ENCODE measurements at regions not wholly inside any gene's neighbourhood (a gene's known extent, or its start where the extent isn't known, plus 50 kb on each side); places are given as distances from the start of the nearest gene placed in this dataset.

DNA sequence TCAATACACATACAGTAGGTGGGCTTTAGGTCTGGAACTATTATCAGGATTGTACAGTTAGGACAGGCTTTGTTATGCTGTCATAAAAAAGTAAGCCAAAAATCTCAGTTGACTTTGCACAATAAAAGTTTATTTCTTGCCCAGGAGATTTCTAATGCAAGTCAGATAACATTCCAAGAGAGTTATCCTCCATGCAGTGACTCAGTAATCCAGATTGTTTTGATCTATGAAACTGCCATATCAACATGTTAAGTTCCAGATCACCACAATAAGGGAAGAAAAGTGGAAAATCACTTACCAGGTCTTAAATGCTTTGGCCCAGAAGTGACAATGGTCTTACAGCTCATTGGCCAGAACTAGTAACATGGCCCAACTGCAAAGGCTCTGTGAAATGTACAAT, 636.2 kb upstream of the KLF12 start:
- Histone ChIP-seq H3K27ac (no peak overlapping the region), H3K79me2 (ENCODE audit: insufficient read depth, low read depth) (no peaks in the 10 kb centered on the region), H4K20me1 (ENCODE audit: insufficient read depth) (no peaks in the 10 kb centered on the region), H3K4me3 (IDR thresholded peaks at IDR 0.05; ENCODE audit: insufficient read depth, low read depth, low read length) (no peak overlapping the region), H3K27me3 (ENCODE audit: insufficient read depth, low read depth) (no peaks in the 10 kb centered on the region), H3K36me3 (ENCODE audit: insufficient read depth) (no peaks in the 10 kb centered on the region), H3K4me1 (ENCODE audit: low read depth, poor library complexity, severe bottlenecking) (no peaks in the 10 kb centered on the region), H3K9ac (no peak overlapping the region), H3K4me2 (no peak overlapping the region), H2AFZ (ENCODE audit: low read depth) (no peak overlapping the region)
- TF ChIP-seq, protein P1, sequence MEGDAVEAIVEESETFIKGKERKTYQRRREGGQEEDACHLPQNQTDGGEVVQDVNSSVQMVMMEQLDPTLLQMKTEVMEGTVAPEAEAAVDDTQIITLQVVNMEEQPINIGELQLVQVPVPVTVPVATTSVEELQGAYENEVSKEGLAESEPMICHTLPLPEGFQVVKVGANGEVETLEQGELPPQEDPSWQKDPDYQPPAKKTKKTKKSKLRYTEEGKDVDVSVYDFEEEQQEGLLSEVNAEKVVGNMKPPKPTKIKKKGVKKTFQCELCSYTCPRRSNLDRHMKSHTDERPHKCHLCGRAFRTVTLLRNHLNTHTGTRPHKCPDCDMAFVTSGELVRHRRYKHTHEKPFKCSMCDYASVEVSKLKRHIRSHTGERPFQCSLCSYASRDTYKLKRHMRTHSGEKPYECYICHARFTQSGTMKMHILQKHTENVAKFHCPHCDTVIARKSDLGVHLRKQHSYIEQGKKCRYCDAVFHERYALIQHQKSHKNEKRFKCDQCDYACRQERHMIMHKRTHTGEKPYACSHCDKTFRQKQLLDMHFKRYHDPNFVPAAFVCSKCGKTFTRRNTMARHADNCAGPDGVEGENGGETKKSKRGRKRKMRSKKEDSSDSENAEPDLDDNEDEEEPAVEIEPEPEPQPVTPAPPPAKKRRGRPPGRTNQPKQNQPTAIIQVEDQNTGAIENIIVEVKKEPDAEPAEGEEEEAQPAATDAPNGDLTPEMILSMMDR (conservative IDR thresholded peaks at IDR 0.05; ENCODE audit: low read depth, low read length) = no peak

DNA sequence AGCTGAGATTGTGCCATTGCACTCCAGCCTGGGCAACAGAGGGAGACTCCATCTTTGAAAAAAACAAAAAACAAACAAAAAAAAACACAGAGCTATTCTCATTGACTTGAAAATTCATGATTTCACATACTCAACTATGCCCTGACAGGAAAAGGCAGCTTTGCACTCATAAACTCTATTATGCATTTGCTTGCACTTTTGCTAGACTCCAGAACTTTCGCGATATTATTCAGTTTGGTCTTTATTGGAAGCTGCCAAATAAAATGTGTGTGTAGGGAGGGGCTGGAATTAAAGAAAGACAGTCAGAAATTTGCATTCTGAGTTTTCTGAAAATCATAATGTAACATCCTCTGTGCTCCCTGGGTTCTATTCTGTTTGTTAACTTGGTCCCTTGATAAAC, 635.1 kb upstream of the KLF12 start:
- no peak overlapping the region for H3K4me2 ChIP-seq
- no peak overlapping the region for H2AFZ ChIP-seq (ENCODE audit: low read depth)
- H3K27me3 ChIP-seq (ENCODE audit: insufficient read depth, low read depth) = no peaks in the 10 kb centered on the region
- no peak overlapping the region for H3K27ac ChIP-seq
- TF ChIP-seq, protein P1 (conservative IDR thresholded peaks at IDR 0.05; ENCODE audit: low read depth, low read length) = no peak
- no peaks in the 10 kb centered on the region for H3K4me1 ChIP-seq (ENCODE audit: low read depth, poor library complexity, severe bottlenecking)
- no peaks in the 10 kb centered on the region for H3K36me3 ChIP-seq (ENCODE audit: insufficient read depth)
- H3K9ac ChIP-seq = no peak overlapping the region
- H3K79me2 ChIP-seq (ENCODE audit: insufficient read depth, low read depth) = no peaks in the 10 kb centered on the region
- no peaks in the 10 kb centered on the region for H4K20me1 ChIP-seq (ENCODE audit: insufficient read depth)
- no peak overlapping the region for H3K4me3 ChIP-seq (IDR thresholded peaks at IDR 0.05; ENCODE audit: insufficient read depth, low read depth, low read length)

DNA sequence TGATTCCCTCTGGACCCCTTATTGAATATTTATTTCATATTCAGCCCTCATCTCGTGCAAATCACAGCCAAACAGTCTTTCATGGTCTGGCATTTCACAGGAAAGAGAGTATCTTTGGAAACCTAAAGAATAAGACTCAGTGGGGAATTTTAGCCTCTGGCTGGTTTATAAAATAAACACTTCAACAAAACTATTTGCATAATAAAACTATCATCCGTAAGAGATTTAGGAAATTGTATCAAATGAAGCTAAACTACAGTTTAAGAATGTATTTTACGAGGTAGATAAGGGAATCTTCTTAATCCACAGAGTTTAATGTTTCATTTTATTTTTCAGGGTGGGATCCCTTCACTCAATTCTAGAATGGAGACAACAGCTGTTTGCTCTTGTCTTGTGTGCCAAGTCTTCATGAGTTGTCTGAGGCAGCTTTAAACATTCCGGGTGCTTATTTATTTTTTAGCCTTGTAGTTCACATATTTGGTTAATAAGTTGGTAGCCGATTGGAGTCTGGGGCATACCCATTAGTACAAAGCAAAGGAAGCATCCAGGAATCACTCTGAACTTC, 634.4 kb upstream of the KLF12 start:
- TF ChIP-seq, protein P1 (conservative IDR thresholded peaks at IDR 0.05; ENCODE audit: low read depth, low read length) = no peak
- no peaks in the 10 kb centered on the region for H3K27me3 ChIP-seq (ENCODE audit: insufficient read depth, low read depth)
- no peak overlapping the region for H3K9ac ChIP-seq
- no peaks in the 10 kb centered on the region for H3K36me3 ChIP-seq (ENCODE audit: insufficient read depth)
- H4K20me1 ChIP-seq (ENCODE audit: insufficient read depth) = no peaks in the 10 kb centered on the region
- no peak overlapping the region for H2AFZ ChIP-seq (ENCODE audit: low read depth)
- H3K4me2 ChIP-seq = no peak overlapping the region
- H3K79me2 ChIP-seq (ENCODE audit: insufficient read depth, low read depth) = no peaks in the 10 kb centered on the region
- H3K4me3 ChIP-seq (IDR thresholded peaks at IDR 0.05; ENCODE audit: insufficient read depth, low read depth, low read length) = no peak overlapping the region
- H3K4me1 ChIP-seq (ENCODE audit: low read depth, poor library complexity, severe bottlenecking) = no peaks in the 10 kb centered on the region
- no peak overlapping the region for H3K27ac ChIP-seq

DNA sequence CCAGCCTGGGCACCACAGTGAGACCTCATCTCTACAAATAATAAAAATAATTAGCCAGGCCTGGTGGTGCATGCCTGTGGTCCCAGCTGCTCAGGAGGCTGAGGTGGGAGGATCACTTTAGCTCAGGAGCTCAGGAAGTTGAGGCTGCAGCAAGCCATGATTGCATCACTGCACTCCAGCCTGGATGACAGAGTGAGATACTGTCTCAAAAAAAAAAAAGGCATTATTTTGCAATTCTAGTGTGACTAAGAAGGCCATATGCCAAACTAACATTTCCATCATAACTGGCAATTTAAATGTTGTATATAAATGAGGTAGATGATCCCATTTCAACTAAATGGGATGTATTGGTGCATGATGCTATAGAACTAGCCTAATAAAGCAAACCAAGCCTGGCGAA, 632.8 kb upstream of the KLF12 start:
- no peaks in the 10 kb centered on the region for H3K36me3 ChIP-seq (ENCODE audit: insufficient read depth)
- H3K4me1 ChIP-seq (ENCODE audit: low read depth, poor library complexity, severe bottlenecking) = no peaks in the 10 kb centered on the region
- no peaks in the 10 kb centered on the region for H4K20me1 ChIP-seq (ENCODE audit: insufficient read depth)
- no peak overlapping the region for H3K9ac ChIP-seq
- no peak overlapping the region for H3K4me2 ChIP-seq
- H2AFZ ChIP-seq (ENCODE audit: low read depth) = no peak overlapping the region
- no peak overlapping the region for H3K27ac ChIP-seq
- TF ChIP-seq, protein P1 (conservative IDR thresholded peaks at IDR 0.05; ENCODE audit: low read depth, low read length) = no peak
- no peaks in the 10 kb centered on the region for H3K79me2 ChIP-seq (ENCODE audit: insufficient read depth, low read depth)
- H3K4me3 ChIP-seq (IDR thresholded peaks at IDR 0.05; ENCODE audit: insufficient read depth, low read depth, low read length) = no peak overlapping the region
- no peaks in the 10 kb centered on the region for H3K27me3 ChIP-seq (ENCODE audit: insufficient read depth, low read depth)

Data from KMS-11 (cell line).